NCI-H2196 treated with DMSO at 0.1 percent for 48 hours (cell line): ENCODE measurements at regions not wholly inside any gene's neighbourhood (a gene's known extent, or its start where the extent isn't known, plus 50 kb on each side); places are given as distances from the start of the nearest gene placed in this dataset.

Experiments
- DNase-seq: peaks from one replicate; lab custom pipeline; 2025; ENCODE audit not compliant: unreplicated experiment; lab: John Stamatoyannopoulos, UW

GRCh38 chr9:75833778-75834177, 56.7 kb upstream of the PCSK5 start:
- no peak for DNase-seq

GRCh38 chr9:75834878-75835277, 55.6 kb upstream of the PCSK5 start:
- DNase-seq: no peak
